ENCODE measurements at regions not wholly inside any gene's neighbourhood (a gene's known extent, or its start where the extent isn't known, plus 50 kb on each side); places are given as distances from the start of the nearest gene placed in this dataset.

- no peak for TF ChIP-seq POLR2A (IDR thresholded peaks at IDR 0.05)
- no peak for TF ChIP-seq CTCF (IDR thresholded peaks at IDR 0.05)
Measured at GRCh38 chr4:23516716-23517115, 373.1 kb downstream of the PPARGC1A start.
